HG02763 (cell line): ENCODE measurements at regions not wholly inside any gene's neighbourhood (a gene's known extent, or its start where the extent isn't known, plus 50 kb on each side); places are given as distances from the start of the nearest gene placed in this dataset.
"Not testable (repeated sequence)": the region's sequence is repeated elsewhere in the genome, so short reads cannot be mapped to it uniquely, and the experiment has no call there.

Experiments used
- ATAC-seq: cut with Tn5 transposase; IDR thresholded peaks from one replicate; pipeline ENCODE4 v1.9.1; 2021; ENCODE audit warnings: mild to moderate bottlenecking, moderate library complexity; ENCODE audit not compliant: unreplicated experiment

GRCh38 chr6:86283596-86283995, 640.9 kb upstream of the SYNCRIP start:
- ATAC-seq = not testable (repeated sequence)

DNA sequence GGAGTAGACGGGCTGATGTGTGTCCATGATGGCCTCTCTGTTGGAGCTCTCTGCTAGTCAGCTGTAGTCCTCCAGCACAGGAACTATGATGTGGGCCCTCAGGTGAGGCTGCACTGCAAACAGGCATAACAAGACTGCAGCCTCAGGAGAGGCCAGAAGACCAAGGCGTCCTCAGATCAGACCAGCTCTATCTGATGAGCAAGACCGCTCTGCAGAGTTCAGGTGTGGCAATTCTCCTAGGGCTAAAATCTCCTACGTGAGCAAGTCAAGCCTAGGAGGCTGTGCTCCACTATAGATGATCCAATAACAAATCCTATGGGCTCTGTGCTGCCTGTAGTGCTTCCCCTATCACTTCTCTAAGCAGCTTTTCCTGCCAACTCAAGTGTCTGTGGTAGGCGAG, 633.4 kb upstream of the SYNCRIP start:
- ATAC-seq = no peak

GRCh38 chr6:86273936-86274335, 631.2 kb upstream of the SYNCRIP start:
- ATAC-seq = no peak

GRCh38 chr6:86256615-86257187, 614.0 kb upstream of the SYNCRIP start:
- ATAC-seq = no peak

DNA sequence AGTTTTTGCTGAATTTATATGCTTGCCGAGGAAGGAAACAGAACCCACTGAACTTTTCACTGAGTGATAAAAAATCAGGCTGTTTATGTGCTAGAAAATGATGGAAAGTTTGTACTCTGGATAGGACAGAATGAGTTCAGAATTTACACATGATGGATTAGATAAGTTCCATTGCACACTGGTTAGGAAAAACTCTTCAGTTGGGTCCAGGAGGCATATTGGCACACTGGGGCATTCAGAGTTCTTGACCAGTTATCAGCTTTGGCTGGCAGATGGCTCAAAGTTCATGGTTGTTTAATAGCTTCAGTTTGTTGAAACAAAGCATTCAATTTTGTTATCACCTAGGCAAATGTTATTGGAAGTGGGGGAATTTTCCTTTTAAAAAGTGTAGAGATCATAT, 613.3 kb upstream of the SYNCRIP start:
- no peak for ATAC-seq

DNA sequence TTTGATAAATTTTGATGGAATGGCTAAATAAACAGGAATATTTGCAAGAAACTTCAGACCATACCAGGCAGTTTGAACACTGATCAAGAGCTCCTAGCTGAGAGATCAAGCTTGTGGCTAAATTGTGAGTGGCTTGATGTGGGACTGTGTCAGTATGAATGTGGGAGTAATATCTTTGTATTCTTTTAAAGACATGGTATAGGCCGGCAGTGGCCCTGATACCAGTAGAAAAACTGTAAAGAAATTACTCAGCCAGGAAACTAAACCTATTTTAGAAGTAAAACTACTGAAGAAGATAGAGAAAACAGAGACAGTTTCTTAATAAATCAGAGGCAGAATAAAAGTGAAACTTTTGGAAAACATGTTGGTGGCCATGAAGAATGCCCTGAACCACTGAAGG, 608.4 kb upstream of the SYNCRIP start:
- ATAC-seq = no peak

GRCh38 chr6:86217906-86218305, 575.2 kb upstream of the SYNCRIP start:
- ATAC-seq = no peak

- no peak for ATAC-seq
These were observed 572.6 kb upstream of the SYNCRIP start for GRCh38 chr6:86215323-86215722.

DNA sequence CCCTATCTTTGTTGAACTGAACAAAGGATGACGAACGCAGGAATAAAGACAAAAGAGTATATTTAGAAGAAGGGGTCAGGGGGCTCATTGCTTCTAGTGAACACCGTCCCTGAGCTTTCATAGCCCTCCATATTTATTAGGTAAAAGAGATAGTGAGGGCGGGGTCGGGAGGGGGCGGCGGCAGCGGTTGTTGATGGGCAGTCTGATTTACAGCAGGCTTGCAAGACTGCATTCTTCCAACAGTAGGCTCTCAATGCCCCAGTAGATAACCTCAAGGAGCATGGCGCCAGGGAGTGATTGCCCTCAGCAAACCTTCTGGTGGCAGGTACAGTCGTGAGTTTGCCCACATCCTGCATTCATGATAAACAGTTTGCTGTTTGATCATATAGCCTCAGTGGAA, 563.3 kb upstream of the SYNCRIP start:
- no peak for ATAC-seq

DNA sequence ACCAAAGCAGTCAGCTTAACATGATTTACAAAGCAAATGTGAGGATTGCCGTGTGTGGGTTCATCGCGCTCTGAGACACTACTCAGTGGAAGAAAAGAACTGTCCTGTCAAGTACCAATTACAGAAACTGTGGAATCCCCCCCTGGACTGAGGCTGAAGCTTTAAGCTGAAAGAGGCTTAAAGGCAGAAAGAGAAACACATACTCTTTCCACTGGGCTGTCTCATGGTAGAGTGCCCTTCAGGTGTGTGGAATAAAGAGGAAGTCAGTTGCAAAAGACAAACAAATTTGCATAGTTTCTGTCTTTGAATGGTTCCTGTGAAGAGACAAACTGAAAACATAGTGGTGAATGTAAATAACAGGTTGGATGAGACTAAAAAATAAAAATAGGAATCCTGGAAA, 560.4 kb upstream of the SYNCRIP start:
- peak; percentile 91 for ATAC-seq

DNA sequence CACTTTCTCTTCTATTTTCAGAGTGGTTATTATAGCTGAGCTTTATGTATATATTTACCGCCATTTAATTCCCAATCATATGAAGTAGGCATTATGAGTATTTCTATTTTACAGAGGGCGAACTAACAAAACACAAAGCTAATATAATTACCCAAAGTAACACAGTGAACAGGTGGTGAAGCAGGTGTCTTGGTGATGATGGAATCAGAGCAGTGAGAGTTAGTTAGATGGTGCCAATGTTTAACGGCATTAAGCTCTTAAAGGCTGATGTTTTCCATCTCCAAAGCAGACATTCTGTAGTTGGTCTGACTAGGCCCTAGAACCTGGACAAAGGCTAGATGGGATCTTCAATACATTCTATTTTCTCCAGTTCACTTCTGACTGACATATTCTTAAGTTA, 551.1 kb upstream of the SYNCRIP start:
- ATAC-seq = no peak

- ATAC-seq = peak; percentile 94
These were observed 549.4 kb upstream of the SYNCRIP start for GRCh38 chr6:86192123-86192522.

- not testable (repeated sequence) for ATAC-seq
These were observed 532.5 kb upstream of the SYNCRIP start for GRCh38 chr6:86175149-86175548.

DNA sequence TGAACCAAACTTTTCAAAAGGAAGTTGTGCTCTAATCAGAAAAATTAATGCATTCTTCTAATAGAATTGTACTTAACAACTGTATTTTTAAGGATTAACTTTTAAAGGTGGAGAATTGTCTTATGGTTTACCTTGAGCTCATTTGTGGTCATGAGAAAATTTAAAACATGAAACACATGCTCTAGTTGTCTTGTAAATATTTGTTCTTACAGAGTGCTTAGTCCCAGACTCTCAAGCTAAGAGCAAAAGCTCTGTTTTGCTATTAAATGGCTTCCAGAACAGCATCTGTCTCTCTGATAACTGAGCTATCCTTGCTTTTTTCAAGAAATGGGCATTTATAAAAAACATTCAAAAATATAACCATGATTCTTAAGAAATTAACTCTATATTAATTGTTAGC, 512.2 kb upstream of the SYNCRIP start:
- no peak for ATAC-seq

DNA sequence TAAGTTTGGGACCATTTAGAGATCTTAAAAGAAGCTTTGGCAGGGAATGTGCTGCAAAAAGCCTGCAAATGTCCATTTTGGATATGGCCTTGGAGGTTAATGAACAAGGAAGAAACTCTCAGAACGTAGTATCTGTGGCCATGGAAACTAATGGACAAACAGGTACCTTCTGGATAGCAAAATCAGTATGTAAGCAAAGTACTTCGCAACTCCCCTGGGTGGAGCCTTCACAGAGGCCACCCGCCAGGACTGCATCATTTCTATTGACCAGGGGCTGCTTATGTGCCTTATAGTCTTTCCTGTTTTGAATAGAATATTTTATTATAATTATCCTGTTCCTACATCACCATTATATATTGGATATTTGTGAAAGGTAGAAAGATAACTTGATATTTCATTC, 510.8 kb upstream of the SYNCRIP start:
- ATAC-seq = no peak

DNA sequence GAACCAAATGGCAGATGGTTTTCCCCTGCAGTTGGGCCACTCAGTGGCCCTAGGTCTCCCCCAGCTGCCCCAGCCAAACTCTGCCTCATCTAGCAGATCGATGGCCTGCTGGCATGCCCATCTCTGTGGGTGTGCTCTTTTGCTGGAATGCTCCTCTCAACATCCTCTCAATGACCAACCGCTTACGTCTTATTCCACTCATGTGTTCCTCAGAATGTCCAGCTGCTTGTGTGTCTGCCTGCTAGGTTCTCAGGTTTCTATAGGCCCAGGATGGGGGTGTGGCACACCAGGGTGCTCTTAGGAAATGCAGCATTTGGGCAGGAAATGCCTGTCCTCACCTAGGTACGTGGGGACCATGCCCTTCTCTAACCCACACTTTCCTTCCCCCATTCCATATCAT, 509.9 kb upstream of the SYNCRIP start:
- ATAC-seq = no peak

GRCh38 chr6:86148586-86148985, 505.9 kb upstream of the SYNCRIP start:
- ATAC-seq = no peak

GRCh38 chr6:86147859-86148258, 505.2 kb upstream of the SYNCRIP start:
- no peak for ATAC-seq

DNA sequence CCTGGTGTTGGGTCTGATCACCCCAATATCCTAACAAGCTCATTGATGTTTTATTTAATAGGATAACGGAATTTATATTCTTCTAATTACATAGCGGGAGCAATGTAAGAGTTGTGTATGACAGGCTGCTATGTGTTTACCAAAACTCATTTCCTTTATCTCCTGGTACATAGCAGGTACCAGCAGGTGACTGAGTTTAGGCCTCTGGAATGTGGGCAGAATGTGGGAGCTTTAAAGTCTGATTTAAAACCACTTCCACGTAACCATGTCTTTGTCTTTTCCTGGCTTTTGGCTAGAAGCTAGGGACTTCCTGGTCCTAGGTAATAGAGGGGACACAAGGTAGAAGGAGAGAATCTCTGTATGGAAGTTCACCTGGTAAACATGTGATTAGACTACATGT, 504.6 kb upstream of the SYNCRIP start:
- no peak for ATAC-seq

DNA sequence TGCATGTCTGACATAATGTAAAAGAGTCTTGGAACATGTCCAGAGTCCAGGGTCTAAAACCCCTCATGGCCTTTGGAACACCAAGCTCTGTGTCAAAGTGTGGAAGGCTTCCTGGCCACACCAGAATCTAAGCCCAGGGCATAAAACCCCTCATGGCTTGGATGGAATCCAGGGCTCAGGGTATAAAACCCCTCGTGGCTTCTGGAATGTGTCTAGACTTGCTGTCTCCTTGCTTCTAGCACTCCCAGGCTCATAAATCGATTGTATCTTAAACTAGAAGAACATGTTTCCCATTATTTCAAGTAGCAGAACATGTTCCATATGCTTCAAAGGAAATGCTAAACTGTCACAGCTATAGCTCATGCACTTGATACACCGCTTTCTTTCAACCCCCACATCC, 504.1 kb upstream of the SYNCRIP start:
- ATAC-seq = not testable (repeated sequence)

DNA sequence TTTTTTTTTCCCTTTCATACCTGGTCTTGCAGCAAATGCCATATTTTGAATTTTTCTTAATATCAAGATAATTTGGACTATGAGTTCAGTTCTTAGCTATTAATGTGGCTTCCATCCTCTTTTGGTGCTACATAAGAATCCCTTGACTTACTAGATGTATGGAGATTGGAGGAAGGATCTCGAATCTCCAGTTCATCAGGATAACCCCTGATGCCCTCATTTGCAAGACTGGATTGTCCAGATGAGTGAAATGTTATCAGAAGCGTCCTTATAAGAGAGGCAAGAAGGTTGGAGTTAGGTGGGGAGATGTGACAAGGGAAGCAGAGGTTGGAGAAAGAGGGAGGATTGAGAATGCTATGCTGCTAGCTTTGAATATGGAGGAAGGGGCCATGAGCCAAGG, 499.6 kb upstream of the SYNCRIP start:
- ATAC-seq = no peak

DNA sequence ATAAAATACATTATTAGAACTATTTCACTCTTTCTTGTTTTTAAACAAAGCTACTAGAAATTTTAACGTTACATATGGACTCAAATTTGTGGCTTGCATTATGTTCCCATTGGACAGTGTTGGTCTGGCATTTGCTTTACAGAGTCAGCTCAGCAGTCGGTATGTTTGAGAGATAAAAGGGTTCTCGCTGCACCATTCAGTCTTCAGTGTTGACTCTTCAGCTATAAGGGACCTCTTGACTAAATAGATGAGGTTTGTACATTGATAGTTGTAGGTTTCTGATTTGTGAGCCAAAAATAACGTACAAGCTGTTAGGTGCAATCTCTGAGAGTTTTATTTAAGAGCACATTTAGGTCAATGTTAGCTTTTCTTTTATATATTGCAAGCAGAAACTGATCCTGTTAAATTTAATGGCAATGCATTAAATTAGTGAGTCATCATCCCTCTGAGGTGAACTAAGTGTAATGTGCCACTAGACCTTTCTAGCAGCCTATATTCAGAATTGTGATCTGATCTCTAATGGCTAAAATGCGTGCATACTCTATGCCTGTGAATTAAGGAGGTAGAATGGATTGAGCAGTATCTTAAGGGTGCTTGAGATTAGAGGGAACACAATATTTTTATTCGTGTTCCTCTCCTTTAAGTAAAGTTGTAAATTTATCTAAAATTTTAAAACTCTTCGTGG, 485.6 kb upstream of the SYNCRIP start:
- ATAC-seq = no peak

- no peak for ATAC-seq
These were observed 479.4 kb upstream of the SYNCRIP start for GRCh38 chr6:86122086-86122485.
